Endothelial cell of umbilical vein (primary cell): ENCODE measurements at regions not wholly inside any gene's neighbourhood (a gene's known extent, or its start where the extent isn't known, plus 50 kb on each side); places are given as distances from the start of the nearest gene placed in this dataset.

Experiments
- BruUV-seq: library from RNA; stranded (reverse); fragments of 400-500 nt; replicated peaks from 2 replicates; lab custom pipeline; 2021; lab: Mats Ljungman, UMichigan
- CTCF ChIA-PET: fragments of 300-600, 350-600 bp; sonication (Branson Sonifier 250); formaldehyde crosslinking; loops from one replicate; lab custom pipeline; 2021; ENCODE audit warnings: antibody characterized with exemption, inconsistent platforms; lab: Charles Lee
- POLR2A ChIA-PET: fragments of 300-600, 350-600 bp; sonication (Branson Sonifier 250); formaldehyde crosslinking; loops from one replicate; lab custom pipeline; 2021; ENCODE audit warnings: antibody characterized with exemption, inconsistent platforms; lab: Charles Lee
- DNase-seq: peaks from one replicate; pipeline ENCODE4 v3.0.0-alpha.2; 2011; ENCODE audit warnings: low read depth, low spot score
- FAIRE-seq: peaks from 2 replicates; lab custom pipeline; 2011; peaks lifted over from hg19 to GRCh38; lab: Jason Lieb, UNC
- H2AFZ ChIP-seq: 2 replicates; pipeline ENCODE4 v1.6.0; 2012; ENCODE audit warnings: low read depth, low read length, control low read depth, inconsistent platforms
- H3K27ac ChIP-seq: 2 replicates; pipeline ENCODE4 v1.5.1; 2011; ENCODE audit warnings: low read depth, mild to moderate bottlenecking, control low read depth, low read length, moderate library complexity; ENCODE audit not compliant: insufficient read depth
- H3K27me3 ChIP-seq, 2 experiments: 2 replicates each; pipeline versions ENCODE4 v1.6.0 to v1.6.1; 2011; ENCODE audit warnings: low read length in 2 of 2, mixed read lengths in 1 of 2; ENCODE audit not compliant: control insufficient read depth in 2 of 2, insufficient read depth in 2 of 2
- H3K36me3 ChIP-seq, 2 experiments: 2 replicates in 1 of 2; 3 replicates in 1 of 2; pipeline ENCODE4 v1.5.1; 2011; ENCODE audit warnings: low read length in 2 of 2, mild to moderate bottlenecking in 1 of 2, moderate library complexity in 1 of 2; ENCODE audit not compliant: control insufficient read depth in 2 of 2, insufficient read depth in 2 of 2; ENCODE audit errors: extremely low read depth in 1 of 2
- H3K4me1 ChIP-seq: 3 replicates; pipeline ENCODE4 v1.5.1; 2011; ENCODE audit warnings: mild to moderate bottlenecking, low read length; ENCODE audit not compliant: control insufficient read depth, insufficient read depth; ENCODE audit errors: extremely low read depth
- H3K4me2 ChIP-seq: 2 replicates; pipeline ENCODE4 v1.6.1; 2011; ENCODE audit warnings: low read length, control low read depth, mixed read lengths; ENCODE audit not compliant: insufficient read depth
- H3K4me3 ChIP-seq, 3 experiments: fragments of 200-600 bp in 1 of 3; sonication (generic), shearing (Covaris generic) in 1 of 3; replicated peaks in 1 of 3; 2 replicates each; pipeline ENCODE4 v1.5.1; 2011 to 2016; ENCODE audit warnings: control low read depth in 3 of 3, low read length in 3 of 3, mild to moderate bottlenecking in 2 of 3, inconsistent platforms in 1 of 3, low read depth in 1 of 3, moderate library complexity in 1 of 3; ENCODE audit not compliant: insufficient read depth in 1 of 3
- H3K79me2 ChIP-seq: 2 replicates; pipeline ENCODE4 v1.6.0; 2012; ENCODE audit warnings: low read length, inconsistent platforms; ENCODE audit not compliant: control insufficient read depth, insufficient read depth
- H3K9ac ChIP-seq: replicated peaks from 2 replicates; pipeline ENCODE3; 2011; ENCODE audit warnings: low read length, control low read depth; ENCODE audit not compliant: insufficient read depth; ENCODE audit errors: extremely low read depth
- H3K9me1 ChIP-seq: replicated peaks from 3 replicates; pipeline ENCODE4 v1.6.0; 2011; ENCODE audit warnings: mild to moderate bottlenecking, low read length; ENCODE audit not compliant: control insufficient read depth, insufficient read depth; ENCODE audit errors: extremely low read depth
- H3K9me3 ChIP-seq: replicated peaks from 2 replicates; pipeline ENCODE4 v1.5.1; 2012; ENCODE audit warnings: low read length, inconsistent platforms; ENCODE audit not compliant: control insufficient read depth, insufficient read depth
- H4K20me1 ChIP-seq: replicated peaks from 2 replicates; pipeline ENCODE3; 2011; ENCODE audit warnings: mild to moderate bottlenecking, low read length; ENCODE audit not compliant: control insufficient read depth, insufficient read depth; ENCODE audit errors: extremely low read depth
- CTCF ChIP-seq, 2 donors: IDR thresholded peaks; 1 replicate in 1 of 2; 2 replicates in 1 of 2; pipeline ENCODE4 v1.5.1; 2011; ENCODE audit warnings: low read length in 2 of 2, mild to moderate bottlenecking in 2 of 2, moderate library complexity in 2 of 2, control low read depth in 1 of 2, inconsistent platforms in 1 of 2, low read depth in 1 of 2; ENCODE audit not compliant: insufficient read depth in 1 of 2; ENCODE audit errors: extremely low read depth in 1 of 2
- EZH2 ChIP-seq: IDR thresholded peaks from 2 replicates; pipeline ENCODE4 v1.6.1; 2012; ENCODE audit warnings: borderline replicate concordance, low read depth, mild to moderate bottlenecking, moderate library complexity, low read length, inconsistent platforms; ENCODE audit not compliant: severe bottlenecking
- FOS ChIP-seq: IDR thresholded peaks from 2 replicates; pipeline ENCODE4 v1.6.1; 2011; ENCODE audit warnings: mild to moderate bottlenecking, low read length, moderate library complexity, borderline replicate concordance; ENCODE audit not compliant: insufficient read depth
- GATA2 ChIP-seq: IDR thresholded peaks from 2 replicates; pipeline ENCODE4 v1.7.0; 2011; ENCODE audit warnings: low read depth, mild to moderate bottlenecking, moderate library complexity, mixed read lengths, low read length; ENCODE audit not compliant: insufficient read length, insufficient read depth
- JUN ChIP-seq: IDR thresholded peaks from 2 replicates; pipeline ENCODE4 v1.6.1; 2011; ENCODE audit warnings: borderline replicate concordance, low read depth; ENCODE audit not compliant: insufficient read length, insufficient read depth
- MYC ChIP-seq: IDR thresholded peaks from one replicate; pipeline ENCODE4 v1.6.1; 2011; ENCODE audit warnings: mild to moderate bottlenecking, low read depth, low read length
- POLR2A ChIP-seq: IDR thresholded peaks from 2 replicates; pipeline ENCODE4 v1.6.1; 2012; ENCODE audit warnings: low read depth, mild to moderate bottlenecking, control low read depth, low read length
- POLR2AphosphoS5 ChIP-seq: IDR thresholded peaks from 2 replicates; pipeline ENCODE4 v1.6.1; 2012; ENCODE audit warnings: low read depth, mild to moderate bottlenecking, control low read depth, low read length, moderate library complexity; ENCODE audit not compliant: insufficient read depth
- dilution Hi-C: fragments of 300-500 bp; cut with MboI; formaldehyde crosslinking; loops from one replicate; pipeline ENCODE4 v1.15.0; 2019; ENCODE audit warnings: low sequenced_read_pairs; ENCODE audit not compliant: extremely low pct_ligation_motif_present
- intact Hi-C: fragments of 100-400 bp; cut with micrococcal nuclease; formaldehyde crosslinking; loops from one replicate; pipeline ENCODE4 v1.10.0; 2022
- TF ChIP-seq, protein P1 (sequence below): IDR thresholded peaks from 2 replicates; pipeline ENCODE4 v1.6.1; 2011; ENCODE audit not compliant: insufficient read depth, insufficient read length

DNA sequence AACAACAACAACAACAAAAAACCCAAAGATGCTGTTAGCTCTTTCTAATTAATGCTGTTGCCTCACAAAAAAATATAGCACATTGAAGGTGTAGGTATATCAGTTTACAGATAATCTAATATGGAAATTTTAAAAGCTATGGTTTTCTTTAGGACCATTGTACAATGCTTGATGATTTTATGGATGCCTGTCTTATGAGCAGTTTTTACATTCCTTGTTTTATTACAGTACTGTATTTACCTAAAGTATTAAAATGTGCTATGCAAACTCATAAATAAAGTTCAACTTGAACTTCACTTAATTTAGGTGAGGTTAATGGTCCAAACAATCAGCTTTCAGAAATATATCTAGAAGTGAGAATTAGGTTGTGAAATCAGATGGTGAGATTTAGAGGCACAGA lies 212.2 kb upstream of the GOLIM4 start:
- Histone ChIP-seq H3K36me3 (no peaks in the 10 kb centered on the region), H3K9me3 (no peaks in the 10 kb centered on the region), H4K20me1 (no peaks in the 10 kb centered on the region), H3K4me1 (no peaks in the 10 kb centered on the region), H3K4me3 (no peak overlapping the region), H3K9me1 (no peaks in the 10 kb centered on the region), H3K4me2 (no peak overlapping the region), H3K79me2 (no peaks in the 10 kb centered on the region), H3K27ac (no peak overlapping the region), H2AFZ (no peak overlapping the region), H3K9ac (no peak overlapping the region), H3K27me3 (no peaks in the 10 kb centered on the region)
- DNase-seq (no peak), FAIRE-seq (no peak)
- POLR2A ChIA-PET: no interaction called here
- intact Hi-C loops: no loop called here
- CTCF ChIA-PET: no interaction called here
- dilution Hi-C loops: no loop called here
- no peak for TF ChIP-seq POLR2A
- no TSS peak for BruUV-seq

DNA sequence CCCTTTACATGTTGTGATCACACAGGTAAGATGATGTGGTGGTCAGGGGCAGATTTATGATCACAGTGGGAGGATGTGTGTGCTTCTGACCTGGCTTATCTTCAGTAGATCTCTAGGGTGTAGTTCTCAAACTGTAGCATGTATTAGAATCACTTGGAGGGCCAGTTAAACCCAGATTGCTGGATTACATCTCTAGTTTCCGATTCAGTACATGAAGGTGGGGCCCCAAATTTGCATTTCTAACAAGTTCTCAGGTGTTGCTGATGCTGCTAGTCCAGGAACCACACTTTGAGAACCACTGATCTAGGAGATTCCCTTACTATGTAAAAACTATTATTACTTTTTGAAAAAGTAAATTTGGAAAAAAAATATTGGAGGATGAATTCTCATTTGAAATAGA lies 199.3 kb upstream of the GOLIM4 start:
- no peaks in the 10 kb centered on the region for H3K36me3 ChIP-seq
- FAIRE-seq: no peak
- dilution Hi-C loops (no loop called here), intact Hi-C loops (no loop called here)
- no peaks in the 10 kb centered on the region for H3K9me1 ChIP-seq
- H3K27ac ChIP-seq: no peak overlapping the region
- no peak overlapping the region for H2AFZ ChIP-seq
- H4K20me1 ChIP-seq: no peaks in the 10 kb centered on the region
- TF ChIP-seq CTCF (IDR thresholded peaks at IDR 0.05; ENCODE audit: extremely low read depth in 1 of 2, insufficient read depth in 1 of 2, low read depth in 1 of 2, low read length in 2 of 2): no peak
- TF ChIP-seq JUN: no peak
- no peak for TF ChIP-seq POLR2AphosphoS5
- TF ChIP-seq POLR2A: no peak
- TF ChIP-seq, protein P1, sequence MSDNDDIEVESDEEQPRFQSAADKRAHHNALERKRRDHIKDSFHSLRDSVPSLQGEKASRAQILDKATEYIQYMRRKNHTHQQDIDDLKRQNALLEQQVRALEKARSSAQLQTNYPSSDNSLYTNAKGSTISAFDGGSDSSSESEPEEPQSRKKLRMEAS: no peak
- no peak for TF ChIP-seq FOS
- no peak for TF ChIP-seq MYC
- TF ChIP-seq GATA2: no peak
- TF ChIP-seq EZH2: no peak
- H3K79me2 ChIP-seq: no peaks in the 10 kb centered on the region
- no peaks in the 10 kb centered on the region for H3K9me3 ChIP-seq
- CTCF ChIA-PET: no interaction called here
- no peak overlapping the region for H3K9ac ChIP-seq
- BruUV-seq: no TSS peak
- H3K4me1 ChIP-seq: no peaks in the 10 kb centered on the region
- H3K4me3 ChIP-seq: no peak overlapping the region
- H3K4me2 ChIP-seq: no peak overlapping the region
- DNase-seq: no peak
- no peaks in the 10 kb centered on the region for H3K27me3 ChIP-seq
- POLR2A ChIA-PET: no interaction called here
